GM18861 (cell line): ENCODE measurements at regions not wholly inside any gene's neighbourhood (a gene's known extent, or its start where the extent isn't known, plus 50 kb on each side); places are given as distances from the start of the nearest gene placed in this dataset.
"Not testable (repeated sequence)": the region's sequence is repeated elsewhere in the genome, so short reads cannot be mapped to it uniquely, and the experiment has no call there.

Source experiments
- ATAC-seq: cut with Tn5 transposase; IDR thresholded peaks from one replicate; pipeline ENCODE4 v1.9.1; 2021; ENCODE audit not compliant: unreplicated experiment

DNA sequence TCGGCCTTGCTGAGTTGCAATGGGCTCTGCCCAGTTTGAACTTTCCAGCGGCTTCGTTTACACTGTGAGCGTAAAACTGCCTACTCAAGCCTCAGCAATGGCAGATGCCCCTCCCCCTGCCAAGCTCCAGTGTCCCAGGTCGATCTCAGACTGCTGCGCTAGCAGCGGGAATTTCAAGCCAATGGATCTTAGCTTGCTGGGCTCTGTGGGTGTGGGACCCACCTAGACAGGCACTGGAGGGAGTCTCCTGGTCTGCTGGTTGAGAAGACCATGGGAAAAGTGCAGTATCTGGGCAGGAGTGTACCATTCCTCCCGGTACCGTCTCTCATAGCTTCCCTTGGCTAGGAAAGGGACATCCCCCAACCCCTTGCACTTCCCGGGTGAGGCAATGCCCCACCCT, 88.2 kb downstream of the KLHL28 start:
- no peak for ATAC-seq

DNA sequence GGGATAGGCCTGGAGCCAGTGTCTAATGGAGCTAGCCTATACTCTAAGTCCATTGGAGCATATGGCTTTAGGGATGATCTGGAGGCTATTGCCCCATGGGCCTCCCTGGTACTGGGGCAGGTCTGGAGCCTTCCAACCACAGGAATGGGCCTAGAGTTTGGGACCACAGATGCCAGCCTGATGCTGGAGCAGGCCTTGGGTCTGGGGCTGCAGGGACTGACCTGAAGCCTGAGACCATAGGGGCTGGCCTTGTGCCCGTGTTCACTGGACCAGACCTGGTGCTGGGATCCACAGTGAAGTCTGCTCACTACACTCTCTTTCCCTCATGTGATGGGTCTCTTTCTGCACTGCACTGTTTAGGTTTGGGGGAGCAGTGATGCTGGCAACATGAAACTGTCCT, 95.0 kb downstream of the KLHL28 start:
- no peak for ATAC-seq

DNA sequence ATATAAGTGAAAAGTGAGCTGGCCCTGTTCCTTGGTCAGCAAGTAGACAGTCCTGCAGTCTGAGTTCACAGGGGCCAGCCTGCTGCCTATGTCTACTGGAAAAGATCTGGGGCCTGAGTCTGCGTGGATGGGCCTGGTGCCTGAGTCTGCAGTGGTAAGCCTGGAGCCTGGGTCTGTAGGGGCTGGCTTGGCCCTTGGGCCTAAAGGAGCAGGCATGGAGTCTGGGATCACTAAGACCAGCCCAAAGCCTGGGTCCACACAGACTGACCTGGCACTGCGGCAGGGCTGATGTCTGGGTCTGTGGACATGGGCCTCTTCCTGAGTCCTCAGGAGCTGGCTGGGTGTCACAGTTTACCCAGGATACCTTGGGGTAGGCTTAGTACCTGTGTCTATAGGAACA, 95.4 kb downstream of the KLHL28 start:
- no peak for ATAC-seq

DNA sequence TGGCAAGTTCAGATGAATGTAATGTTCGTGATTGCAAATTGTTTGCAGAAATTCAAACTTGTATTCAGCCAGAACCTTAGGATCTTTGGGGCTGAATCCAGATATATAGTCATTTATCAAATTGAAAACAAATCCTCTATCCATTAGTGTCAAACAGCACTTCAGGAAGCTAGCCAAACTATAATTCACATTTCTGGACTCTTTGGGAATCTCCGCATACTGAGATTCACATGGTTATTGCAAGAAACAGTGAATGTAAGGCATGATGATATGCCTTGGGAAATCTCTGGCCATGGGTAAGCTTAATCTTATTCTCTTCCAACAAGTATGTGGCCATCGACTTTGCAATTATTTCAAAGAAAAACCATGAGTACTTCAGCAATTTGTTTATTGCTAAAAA, 98.5 kb downstream of the KLHL28 start:
- no peak for ATAC-seq

DNA sequence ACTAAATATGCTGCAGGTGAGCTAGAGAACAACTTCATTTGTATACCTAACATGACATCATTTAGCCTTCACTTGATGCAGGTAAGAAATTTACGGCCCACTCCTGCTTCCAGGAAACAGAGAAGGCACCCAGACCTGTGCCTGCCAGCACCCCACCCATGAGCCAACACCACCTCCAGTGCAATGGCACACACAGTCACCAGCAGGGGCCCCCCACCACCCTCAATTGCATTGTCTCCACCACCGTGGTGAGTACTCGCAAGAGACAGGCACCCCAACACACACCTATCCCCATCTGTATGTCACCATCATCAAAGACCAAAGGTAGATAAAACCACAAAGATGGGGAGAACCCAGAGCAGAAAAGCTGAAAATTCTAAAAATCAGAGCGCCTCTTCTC, 107.6 kb downstream of the KLHL28 start:
- no peak for ATAC-seq

DNA sequence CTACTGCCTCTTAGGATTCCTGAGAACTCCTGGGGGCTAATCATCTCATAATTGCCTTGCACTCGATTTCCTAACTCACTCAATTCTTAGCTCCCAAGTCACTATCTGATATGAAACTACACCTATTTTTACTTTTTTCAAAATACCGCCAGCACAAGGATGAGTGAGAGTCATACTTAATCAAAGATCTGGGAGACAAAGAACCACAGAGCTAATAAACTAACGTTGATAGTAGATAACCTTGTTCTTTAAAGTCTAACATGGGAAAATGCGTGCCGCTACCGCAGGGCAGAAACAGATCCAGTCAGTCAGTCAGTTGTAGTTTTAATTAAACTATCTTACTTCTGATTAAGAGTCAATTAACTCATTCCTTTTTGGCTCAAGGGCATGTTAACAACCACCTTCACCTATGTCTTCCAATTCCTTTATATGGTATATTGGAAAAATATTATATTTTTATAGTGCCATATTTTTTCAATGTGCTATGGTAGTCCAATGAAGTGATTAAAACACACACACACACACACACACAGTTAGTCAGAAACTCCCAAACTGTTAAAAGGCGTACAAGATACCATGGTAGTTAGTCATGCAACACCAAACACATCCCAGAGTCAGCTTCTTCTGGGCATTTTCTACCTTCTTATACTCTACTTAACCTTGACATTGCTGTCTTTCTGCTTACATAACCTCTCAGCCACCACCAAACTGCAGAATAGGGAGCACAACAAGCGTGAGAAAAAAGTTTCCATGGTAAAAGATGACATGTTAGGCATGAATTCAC, 114.0 kb downstream of the KLHL28 start:
- no peak for ATAC-seq

DNA sequence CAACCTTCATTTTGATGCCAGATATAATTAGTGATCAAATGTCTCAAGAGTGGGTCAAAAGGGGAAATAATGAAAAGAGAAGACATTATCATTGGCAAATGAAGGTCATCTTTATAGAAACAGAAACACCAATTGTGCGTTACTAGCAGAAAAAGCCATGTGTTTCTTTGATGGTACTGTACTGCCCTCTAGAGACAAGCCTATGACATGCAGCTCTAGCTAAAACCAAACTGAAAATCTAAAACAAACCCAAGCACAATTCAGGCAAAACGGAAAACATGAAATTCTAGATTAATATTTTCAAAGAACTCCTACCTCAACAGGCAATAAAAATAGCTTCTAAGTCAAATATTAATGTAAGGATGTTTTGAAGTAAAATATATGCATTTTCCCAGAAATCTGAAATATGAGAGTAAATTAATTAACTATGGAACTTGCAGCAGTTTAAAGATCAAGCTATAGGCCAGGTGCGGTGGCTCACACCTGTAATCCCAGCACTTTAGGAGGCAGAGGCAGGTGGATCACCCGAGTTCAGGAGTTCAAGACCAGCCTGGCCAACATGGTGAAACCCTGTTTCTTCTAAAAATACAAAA, 115.4 kb downstream of the KLHL28 start:
- peak; percentile 75 for ATAC-seq

DNA sequence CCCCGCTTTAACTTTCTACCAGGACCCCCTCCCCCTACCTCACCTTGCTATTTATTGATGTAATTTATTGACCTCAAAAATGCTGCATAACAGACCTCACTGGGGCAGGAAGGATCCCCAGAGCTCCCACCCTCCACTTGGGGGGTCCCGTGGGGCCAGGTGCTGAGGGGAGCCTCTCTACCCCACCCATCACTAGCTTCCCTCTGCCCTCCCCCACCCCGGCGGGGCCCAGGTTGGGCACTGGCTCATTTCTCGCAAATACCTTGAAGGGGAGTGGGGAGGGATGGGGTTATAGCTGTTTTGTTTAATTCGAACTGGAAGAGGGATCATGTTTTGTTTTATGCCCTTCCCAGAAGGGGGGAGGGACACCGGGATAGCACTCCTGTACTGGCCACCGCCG, 125.8 kb downstream of the KLHL28 start:
- not testable (repeated sequence) for ATAC-seq

DNA sequence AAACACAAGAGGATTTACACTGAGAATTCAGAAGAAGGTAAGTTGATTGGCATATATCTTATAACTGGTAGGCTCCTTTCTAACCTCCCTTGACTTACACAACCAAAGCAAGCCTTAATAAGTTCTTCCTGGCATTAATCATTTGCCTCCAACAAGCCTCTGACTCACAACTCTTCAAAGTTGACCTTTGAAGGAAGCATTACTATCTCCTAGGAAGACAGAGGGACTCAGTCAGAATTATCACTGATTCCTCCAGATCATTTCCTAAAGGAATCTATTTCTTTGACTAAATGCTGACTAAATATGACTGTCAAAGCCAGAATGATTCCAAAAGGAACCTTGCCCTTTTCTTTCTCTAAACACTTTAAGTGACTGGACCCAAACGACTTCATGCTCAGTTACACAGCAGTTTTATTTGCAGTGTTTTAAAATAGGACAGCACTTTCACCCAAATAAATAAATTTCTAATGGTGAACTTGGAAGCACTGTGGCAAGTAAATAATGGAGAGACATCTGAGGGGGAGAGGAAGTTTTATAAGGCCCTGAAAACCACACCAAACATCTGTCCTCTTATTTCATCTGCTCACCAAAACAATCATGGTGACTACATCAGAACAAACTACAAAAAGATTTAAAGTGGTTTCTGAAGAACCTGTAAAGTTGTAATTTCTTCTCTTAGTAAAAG, 128.2 kb downstream of the KLHL28 start:
- ATAC-seq, result no peak

DNA sequence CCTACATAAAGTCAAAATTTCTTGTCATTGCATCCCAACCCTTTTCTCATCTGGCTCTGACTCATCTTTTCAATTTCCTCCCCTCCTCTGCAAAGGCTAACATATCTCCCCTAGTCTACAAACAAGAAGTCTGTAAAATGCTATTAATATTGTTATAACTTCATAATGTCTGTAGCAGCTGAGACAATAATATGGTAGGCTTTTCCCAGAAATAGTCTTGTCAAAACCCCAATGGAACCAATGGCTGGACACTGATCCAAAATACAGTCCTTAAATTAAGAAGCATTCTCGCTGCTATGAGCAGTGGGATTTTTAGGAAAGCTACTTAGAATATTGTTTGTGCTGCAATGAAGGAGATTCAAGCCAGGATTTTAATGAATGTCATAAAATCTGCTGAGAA, 131.4 kb downstream of the KLHL28 start:
- ATAC-seq, result no peak

DNA sequence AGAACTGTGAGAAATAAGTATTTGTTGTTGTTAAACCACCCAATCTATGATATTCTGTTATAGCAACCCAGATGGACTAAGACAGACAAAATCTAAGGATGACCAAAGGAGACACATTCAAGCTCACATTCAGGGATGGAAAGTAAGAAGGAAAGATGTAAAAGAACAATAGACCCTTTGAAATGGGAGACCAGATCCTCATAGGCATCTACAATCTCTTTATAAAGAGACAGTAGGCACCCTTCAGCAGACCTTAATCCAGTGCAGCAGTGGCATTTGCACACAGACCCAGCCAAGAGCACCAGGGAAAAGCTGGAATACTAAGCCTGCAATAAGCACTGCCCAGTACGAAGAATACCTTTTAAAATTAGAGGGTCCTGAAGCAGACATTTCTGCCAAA, 132.7 kb downstream of the KLHL28 start:
- ATAC-seq, result no peak

DNA sequence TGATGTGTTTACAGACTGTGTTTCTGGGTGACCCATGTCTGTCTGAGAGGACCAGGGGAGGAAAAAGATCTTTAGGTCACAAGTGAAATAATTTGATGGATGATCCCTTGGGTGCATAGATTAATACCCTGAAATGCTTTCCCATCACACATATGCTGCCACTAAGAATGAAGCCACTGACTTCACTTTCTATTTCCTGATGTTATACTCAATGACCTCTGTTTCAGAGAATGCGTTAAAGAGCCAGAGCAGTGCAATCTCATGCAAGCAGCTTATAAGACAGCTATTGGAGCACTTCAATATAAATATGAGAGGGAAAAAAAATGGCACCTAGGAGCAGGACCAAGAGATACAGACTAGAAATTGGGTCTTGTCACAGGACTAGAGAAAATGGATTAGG, 133.7 kb downstream of the KLHL28 start:
- no peak for ATAC-seq

DNA sequence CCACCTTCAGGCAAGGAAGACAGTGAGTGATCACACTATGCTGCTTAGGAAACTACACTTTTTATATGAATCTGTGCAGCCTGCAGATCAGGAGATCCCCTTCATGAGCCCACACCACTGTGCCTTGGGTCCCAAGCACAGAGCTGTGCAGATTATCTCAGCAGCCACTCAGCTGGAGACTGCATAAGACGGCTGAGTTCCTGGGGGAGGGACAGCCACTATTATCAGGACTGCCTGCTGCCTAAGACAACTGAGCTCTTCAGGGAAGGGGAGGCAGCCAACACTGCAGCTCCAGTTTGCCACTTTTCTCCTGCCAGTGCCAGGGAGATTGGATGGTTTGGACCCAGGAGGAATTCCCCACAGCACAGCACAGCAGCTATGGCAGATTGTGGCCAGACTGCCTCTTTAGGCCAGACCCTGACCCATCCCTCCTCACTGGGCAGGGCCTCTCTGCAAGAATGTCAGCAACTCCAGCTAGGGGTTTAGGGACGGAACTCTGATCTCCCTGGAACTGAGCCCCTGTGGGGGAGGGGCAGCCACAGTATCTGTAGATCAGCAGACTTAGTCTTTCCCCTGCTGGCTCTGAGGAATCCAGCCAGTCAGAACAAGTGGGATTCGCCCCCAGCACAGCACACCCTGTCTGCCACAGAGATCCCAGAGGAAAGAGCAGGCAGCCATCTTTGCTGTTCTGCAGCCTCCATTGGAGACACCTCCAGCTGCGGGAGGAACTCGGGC, 141.3 kb downstream of the KLHL28 start:
- no peak for ATAC-seq

DNA sequence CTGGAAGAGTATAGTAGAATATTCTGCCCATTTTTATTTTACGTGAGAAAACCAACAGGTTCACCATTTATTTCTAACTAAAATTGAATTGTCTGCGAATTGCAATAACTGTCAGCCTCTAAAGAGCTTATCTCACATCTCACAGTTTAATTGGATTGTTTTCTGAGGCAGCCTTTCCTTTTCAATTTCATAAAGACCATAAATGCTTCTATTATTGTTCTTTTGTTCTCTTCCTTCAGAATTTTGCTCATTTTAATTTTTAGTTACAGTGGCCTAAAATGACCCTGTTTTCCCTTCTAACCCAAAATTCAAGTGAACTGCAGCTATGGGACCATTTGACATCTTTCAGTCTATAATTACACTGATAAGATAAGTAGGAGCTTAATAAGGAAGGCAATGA, 147.6 kb downstream of the KLHL28 start:
- ATAC-seq, result no peak

DNA sequence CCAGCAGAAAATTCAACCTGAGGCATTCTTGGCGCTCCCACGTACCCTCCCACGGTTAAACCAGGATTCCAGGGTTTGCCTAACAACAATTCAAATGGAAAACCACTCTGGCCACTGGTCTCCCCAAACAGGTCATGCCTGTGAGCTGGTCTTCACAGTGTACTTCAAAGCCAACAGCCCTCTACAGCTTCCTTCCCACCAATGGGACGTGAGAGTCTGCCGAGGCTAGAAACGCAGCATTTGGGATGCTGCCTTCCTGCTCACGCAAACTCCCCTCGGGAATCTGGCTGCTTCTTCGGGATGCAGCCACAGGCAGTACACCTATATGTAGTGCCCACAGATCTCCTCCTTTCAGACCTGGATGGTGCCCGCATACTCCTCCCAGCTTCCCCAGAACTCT, 149.1 kb downstream of the KLHL28 start:
- no peak for ATAC-seq

DNA sequence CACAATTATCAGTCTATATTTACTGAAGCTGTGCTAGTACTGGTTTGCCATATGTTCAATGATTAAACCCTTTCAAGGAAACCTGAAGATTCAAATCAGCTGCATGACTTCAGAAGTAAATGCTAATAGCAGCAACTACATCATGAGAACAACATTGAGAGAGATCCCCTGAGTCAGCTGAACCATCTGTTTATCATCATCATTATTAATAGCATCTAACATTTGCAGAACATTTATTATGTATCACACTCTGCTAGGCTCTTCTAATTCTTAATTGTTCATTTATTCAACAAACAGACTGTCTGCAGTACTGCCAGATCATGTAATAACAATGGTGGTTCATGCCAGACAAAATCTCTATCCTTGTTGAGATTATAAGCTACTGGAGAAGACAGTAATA, 157.4 kb downstream of the KLHL28 start:
- ATAC-seq, result no peak

DNA sequence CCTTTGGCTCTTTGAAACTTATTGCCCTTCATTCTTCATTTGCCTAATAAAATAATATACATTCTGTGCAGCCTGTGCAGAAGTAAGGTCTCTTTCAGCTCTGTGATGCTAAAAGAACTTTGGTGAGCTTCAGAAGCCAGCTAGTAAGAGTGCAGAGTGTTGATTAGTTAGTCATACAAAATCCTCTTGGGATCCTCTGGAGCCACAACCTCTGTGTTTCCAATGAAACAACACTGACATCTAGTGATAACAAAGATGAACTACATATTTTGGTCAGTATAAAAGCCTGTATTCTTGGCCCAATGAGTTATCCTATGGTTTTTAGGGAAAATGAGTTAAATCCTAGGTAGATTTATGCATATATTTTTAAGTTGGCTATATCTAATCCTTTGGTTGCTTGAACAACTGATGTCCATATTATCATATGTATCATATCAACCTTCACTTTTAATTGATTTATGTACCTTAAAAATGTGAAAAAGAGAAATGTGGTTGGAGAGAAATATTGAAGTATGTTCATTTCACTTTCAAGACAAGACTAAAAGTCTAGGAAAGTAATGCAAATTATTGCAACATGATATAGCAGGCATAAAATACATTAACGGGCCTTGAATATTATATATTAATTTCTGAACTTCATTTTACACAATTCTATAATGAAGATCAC, 158.4 kb downstream of the KLHL28 start:
- no peak for ATAC-seq

DNA sequence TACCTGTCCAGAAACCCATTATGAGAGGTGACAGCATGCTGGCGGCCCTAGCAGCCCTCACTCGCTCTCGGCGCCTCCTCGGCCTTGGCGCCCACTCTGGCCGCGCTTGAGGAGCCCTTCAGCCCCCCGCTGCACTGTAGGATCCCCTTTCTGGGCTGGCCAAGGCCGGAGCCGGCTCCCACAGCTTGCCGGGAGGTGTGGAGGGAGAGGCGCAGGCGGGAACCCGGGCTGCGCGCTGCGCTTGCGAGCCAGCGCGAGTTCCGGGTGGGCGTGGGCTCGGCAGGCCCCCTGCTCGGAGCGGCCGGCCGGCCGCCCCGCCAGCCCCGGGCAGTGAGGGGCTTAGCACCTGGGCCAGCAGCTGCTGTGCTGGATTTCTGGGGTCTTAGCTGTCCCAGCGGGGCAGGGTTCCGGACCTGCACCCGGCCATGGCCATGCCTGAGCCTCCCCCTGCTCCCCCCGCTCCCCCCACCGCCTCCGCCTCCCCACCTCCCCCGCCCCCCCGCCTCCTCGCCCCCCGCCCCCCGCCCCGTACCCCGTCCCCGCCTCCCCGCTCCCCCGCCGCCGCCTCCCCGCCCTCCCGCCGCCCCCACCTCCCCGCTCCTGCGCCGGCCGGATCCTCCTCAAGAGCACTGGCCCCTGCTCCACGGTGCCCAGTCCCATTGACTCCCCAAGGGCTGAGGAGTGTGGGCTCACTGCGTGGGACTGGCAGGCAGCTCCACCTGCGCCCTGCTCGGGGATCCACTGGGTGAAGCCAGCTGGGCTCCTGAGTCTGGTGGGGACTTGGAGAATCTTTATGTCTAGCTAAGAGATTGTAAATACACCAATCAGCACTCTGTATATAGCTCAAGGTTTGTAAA, 163.1 kb downstream of the KLHL28 start:
- no peak for ATAC-seq

DNA sequence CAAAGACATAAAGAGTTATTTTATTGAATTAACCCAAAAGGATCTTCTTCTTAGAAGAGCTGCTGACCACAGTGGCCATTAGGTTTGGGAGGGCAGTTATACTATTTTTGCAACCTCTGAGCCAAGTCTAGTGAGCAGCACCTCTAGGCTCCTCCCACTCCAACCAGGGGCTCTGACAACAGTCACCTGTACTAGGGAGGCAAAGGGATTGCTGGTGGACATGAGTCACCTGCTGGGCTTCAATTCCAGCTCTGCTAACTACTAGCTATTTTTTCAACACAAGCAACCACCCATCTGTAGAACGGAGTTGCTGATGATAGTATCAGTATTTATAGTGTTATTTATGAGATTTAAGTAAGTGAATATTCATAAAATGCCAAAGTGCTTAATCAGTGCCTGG, 166.0 kb downstream of the KLHL28 start:
- ATAC-seq, result no peak

DNA sequence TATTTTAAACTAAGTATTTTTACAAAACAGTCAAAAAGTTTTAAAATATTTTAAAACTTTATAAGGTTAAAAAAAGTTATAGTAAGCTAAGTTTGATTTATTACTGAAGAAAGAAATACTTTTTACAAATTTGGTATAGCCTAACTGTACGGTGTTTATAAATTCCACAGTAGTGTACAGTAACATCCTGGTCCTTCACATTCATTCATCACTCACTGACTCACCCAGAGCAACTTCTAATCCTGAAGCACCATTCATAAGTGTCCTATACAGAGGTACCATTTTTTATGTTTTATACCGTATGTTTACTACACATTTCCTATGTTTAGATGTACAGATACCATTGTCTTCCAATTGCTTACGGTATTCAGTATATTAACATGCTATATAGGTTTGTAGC, 170.0 kb downstream of the KLHL28 start:
- ATAC-seq, result no peak
